ENCODE measurements at regions not wholly inside any gene's neighbourhood (a gene's known extent, or its start where the extent isn't known, plus 50 kb on each side); places are given as distances from the start of the nearest gene placed in this dataset.
"Not testable (repeated sequence)": the region's sequence is repeated elsewhere in the genome, so short reads cannot be mapped to it uniquely, and the experiment has no call there.

DNA sequence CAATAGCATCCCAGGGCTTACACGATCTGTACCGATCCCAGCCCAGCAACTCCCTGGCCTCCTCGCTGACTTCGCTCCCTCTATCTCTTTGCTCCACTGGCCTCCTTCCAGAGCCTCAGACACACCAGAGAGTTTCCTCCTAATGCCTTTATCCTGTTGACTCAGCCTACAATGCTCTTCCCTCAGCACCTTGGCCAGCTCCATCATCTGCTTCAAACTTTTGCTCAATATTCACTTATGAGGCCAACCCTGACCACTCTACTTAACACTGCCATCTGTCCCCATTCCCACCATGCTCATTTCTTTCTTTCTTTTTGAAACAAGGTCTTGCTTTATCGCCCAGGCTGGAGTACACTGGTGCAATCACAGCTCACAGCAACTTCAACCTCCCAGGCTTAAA lies 180.9 kb downstream of the CEP170 start:
- DNase-seq (ENCODE audit: low spot score) = not testable (repeated sequence)

DNA sequence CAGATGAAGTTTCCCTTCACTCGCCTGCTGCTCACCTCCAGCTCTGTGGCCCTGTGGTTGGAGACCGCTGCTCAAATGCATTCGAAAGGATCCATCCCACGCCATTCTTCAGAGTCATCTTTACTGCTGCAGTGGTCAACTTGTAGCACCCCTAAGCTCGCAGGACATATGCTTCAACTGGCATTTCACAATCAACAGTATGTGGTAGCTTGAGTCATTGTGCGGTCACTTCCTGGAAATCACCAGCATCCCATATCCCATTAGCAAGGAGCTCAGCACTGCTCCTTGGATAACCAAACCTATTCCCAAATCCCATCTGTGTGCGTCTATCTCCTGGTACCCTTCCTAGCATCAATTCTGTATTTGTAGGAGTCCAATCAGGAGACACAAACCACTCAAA lies 188.0 kb downstream of the CEP170 start:
- not testable (repeated sequence) for DNase-seq (ENCODE audit: low spot score)

DNA sequence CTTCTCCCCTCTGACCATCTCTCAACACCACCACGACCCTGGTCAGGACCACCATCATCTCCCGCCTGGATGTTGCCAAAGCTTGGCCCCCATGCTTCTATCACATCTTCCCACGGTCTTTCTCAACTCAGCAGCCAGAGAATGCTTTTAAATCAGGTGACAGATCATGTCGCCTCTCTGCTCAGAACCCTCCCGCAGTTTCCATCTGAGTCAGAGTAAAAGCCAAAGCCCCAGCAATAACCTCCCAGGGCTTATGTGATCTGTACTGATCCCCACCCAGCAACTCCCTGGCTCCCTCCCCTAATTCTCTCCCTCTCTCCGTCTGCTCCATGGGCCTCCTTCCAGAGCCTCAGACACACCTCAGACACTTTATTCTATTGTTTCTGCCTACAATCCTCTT lies 193.1 kb downstream of the CEP170 start:
- DNase-seq (ENCODE audit: low spot score) = not testable (repeated sequence)

DNA sequence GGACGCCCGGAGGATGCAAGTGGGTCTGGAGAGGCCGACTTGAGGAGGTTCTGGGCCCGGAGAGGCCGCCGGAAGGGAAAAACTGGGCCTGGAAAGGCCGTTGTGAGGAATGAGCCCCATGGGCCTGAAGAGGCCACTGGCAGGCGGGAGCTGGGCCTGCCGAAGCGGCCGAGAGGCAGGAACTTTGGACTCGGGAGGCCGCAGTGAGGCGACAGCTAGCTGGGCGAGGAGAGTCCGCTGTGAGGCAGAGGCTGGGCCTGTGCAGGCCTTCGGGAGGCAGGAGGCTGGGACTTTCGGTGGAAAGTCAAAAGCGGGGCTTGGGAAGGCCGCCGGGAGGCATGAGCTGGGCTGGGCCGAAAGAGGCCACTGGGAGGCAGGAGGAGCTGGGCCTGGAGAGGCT lies 199.6 kb downstream of the CEP170 start:
- not testable (repeated sequence) for DNase-seq (ENCODE audit: low spot score)

DNA sequence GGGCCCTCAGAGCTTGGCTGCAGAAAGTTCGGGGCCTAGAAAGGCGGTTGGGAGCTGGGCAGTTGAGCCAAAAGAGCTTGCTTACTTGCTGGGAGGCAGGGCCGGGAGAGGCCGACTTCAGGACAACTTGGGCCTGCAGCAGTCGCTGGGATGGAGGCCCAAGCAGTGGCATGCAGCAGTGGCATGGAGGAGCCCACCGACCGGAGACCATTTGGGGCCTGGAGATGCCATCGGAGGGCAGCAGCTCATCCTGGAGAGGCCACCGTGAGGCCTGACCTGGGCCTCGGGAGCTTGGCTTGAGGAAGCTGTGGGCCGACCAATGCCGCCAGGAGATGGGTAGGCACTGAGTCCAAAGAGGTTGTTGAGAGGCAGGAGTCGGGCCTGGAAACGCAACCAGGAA lies 200.0 kb downstream of the CEP170 start:
- not testable (repeated sequence) for DNase-seq (ENCODE audit: low spot score)

DNA sequence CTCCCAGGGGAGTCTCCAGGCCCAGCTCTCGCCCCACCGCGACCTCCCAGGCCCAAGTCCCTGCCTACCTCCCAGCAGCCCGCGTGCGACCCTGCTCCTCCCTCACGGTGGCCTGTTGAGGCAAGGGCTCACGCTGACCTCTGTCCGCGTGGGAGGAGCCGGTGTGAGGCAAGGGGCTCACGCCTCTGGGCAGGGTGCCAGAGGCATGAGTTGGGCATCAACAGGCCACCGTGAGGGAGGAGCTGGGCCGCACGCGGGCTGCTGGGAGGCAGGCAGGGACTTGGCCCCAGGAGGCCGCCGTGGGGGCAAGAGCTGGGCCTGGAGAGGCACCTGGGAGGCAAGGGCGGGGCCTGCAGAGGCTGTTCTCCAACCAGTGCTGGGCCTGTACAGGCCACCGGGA lies 200.4 kb downstream of the CEP170 start:
- not testable (repeated sequence) for DNase-seq (ENCODE audit: low spot score)

DNA sequence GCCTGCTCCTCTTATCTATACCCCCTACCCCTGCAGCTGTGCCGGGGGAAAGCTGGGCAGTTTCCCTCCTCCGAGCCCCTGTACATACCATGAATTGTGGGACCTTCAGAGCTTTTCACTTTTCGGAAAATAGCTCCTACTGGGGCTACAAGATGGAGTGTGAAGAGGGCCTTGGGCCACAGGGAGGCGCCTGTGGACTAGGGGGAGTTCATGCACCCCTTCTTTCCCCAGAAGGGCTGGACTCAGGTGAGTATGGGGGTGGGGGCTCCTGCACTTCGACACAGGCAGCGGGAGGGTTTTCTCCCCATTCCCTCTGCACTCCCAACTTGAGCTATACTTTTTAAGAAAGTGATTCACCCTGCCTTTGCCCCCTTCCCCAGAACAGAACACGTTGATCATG lies 202.0 kb downstream of the CEP170 start:
- not testable (repeated sequence) for DNase-seq (ENCODE audit: low spot score)

DNA sequence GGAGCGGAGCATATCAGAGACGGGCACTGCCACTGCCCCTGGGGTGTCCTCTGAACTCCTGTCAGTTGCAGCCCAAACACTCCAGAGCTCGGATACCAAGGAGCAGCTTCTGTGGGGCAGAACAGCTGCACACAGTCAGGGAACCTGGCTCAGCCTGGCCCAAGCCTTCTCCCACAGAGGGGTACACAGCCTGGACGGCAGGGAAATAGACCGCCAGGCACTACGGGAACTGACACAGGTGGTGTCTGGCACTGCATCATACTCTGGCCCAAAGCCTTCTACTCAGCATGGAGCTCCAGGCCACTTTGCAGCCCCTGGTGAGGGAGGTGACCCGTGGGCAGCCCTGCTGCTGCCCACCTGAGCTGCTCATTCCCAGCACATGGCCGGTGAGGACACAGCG lies 204.5 kb downstream of the CEP170 start:
- not testable (repeated sequence) for DNase-seq (ENCODE audit: low spot score)

DNA sequence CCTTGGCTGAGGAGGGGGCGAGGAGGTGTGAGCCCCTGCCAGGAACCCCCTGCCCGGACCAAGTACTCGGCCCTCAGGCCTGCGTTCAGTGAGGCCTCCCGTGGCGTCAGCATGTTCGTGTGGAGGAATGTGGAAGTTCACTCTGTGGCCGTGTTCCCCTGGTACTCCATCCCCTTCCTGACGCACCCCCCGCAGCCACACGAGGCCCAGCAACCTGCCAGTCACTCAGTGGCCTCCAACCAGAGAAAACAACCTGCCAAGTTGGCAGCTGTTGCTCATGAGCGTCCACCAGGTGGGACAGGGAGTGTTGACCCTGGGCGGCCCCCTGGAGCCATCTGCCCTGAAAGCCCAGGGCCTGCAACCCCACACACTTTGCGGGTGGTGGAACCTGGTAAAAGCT lies 205.4 kb downstream of the CEP170 start:
- DNase-seq (ENCODE audit: low spot score) = not testable (repeated sequence)

DNA sequence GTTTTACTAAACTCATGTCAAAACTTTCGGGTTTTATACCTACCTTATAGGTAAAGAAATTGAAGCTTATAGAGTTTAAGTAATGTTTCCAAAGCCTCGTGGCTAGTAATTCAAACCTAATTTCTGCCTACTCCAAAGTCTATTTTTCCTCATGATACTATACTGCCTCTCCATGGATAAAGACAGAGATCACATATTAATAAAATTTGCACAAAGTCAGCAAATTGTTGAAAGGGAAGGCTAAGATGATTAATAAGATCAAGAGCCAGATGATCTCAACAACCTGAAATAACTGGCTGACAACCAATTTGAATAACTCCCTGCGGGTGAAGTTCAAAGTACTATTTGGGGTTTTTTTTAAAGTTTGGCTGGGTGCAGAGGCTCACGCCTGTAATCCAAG lies 233.7 kb downstream of the CEP170 start:
- not testable (repeated sequence) for DNase-seq (ENCODE audit: low spot score)

DNA sequence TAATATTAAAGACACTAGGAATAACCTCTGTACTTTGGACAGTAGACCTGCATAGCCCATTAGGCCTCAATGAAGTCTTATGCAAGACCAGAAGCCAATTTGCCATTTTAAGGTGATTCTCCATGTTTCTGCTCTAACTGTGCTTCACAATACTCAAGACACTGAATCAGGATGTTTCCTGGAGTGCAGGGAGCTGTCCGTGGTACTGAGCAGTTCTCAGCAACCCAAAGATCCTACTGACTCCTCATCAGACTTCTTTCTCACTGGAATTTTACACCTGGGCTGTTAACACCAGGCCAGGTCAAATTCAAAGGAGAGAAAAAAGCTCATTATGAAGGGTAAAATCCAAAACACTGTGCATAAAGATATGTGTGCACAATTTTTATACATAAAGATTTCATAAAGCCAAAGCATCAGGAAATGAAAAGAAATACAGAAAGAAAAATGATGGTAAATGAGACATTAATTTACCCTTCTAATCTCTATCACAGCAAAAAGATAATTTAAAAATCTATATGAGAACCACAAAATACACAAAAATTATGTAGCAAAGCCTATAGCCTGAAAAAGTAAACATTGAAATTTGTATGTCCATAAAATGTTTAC lies 235.9 kb downstream of the CEP170 start:
- not testable (repeated sequence) for DNase-seq (ENCODE audit: low spot score)

DNA sequence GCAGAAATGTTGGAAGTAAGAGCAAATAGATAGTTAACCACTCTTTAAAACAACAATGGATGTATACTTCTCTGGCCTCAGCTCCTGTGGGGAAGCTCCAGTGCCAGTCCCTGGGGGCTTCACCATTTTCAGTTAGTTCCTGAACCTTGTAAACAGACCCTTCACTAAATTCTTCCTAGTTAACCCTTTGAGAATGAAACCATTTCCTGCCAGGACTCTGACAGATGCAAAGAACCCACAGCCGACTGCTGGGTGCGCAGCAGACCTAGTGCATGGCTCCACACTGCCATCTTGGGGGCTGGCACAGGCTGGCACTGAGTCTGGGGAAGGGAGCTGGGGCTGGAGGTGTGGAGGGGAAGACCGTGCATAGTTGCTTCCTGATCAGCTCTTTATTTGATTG lies 244.4 kb downstream of the CEP170 start:
- DNase-seq (ENCODE audit: low spot score) = not testable (repeated sequence)

DNA sequence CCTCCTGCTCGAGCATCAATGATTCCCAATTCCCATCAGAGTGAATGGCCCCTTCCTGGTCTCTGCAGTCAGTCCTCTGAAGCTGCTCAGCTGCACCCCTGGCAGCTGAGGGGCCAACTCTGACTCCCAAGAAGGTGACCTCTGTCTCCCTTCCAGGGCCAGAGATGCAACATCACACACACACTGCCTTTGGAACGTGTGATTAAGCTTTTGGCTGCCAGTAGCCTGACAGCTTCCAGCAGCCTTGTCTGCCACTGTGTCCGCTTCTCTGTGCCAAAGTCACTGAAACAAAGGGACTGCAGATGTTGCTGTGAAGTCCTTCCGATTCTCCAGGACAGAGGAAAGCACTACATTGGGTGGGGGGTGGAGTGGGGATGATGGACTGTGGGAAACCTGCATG lies 254.1 kb downstream of the CEP170 start:
- DNase-seq (ENCODE audit: low spot score) = not testable (repeated sequence)

DNA sequence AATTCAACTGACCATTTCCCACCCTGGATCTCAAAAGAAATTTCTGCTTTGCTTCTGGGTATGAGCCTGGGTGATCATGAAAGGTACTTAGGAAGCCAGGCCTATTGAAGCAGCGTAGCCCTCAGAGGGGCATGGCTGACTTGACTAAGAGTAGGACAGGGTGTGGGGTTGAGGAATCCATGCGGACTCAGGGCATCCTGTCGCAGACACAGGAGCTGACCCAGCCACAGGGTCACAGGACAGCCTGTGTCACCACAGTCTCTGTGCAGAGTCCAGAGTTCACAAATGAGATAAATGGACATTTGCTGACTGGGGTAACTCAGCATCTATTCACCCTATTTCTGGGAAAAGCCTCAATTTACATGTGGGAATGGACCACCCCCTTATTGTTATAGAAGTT lies 262.3 kb downstream of the CEP170 start:
- DNase-seq (ENCODE audit: low spot score) = not testable (repeated sequence)

DNA sequence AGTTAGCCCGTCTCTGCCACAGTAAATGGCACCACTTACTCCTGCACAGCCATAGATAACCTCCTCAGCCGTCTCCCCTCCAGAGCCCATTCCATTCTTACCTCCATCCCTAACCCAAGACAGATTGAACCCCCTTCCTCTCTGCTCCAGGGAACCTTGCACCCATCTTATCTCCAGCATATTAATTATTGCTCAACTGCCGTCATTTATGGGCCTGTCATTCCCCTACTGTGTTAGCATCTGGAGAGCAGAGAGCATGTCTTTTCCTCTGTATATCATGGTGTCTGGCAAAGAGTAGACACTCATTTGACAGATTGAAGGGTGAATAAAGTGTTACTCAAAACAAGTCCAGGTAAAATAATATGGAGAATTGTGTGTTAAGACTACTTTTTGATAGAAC lies 270.0 kb downstream of the CEP170 start:
- not testable (repeated sequence) for DNase-seq (ENCODE audit: low spot score)

DNA sequence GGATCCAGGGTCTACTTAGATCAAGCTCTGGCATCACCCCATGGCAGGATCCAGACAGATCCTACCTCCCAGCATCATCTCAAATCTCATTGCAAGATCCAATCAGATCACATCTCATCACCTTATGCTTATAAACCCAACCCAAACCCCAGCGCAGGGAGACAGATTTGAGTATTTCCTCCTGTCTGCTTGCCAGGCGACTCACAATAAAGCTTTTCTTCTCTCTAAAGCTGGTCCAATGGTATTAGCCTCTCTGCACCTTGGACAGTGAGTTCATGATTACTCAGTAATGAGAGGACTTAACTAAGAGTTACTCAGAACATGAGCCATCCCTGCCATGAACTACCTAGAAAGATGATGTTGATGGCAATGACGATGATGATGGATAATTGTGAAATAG lies 281.7 kb downstream of the CEP170 start:
- DNase-seq (ENCODE audit: low spot score) = not testable (repeated sequence)

DNA sequence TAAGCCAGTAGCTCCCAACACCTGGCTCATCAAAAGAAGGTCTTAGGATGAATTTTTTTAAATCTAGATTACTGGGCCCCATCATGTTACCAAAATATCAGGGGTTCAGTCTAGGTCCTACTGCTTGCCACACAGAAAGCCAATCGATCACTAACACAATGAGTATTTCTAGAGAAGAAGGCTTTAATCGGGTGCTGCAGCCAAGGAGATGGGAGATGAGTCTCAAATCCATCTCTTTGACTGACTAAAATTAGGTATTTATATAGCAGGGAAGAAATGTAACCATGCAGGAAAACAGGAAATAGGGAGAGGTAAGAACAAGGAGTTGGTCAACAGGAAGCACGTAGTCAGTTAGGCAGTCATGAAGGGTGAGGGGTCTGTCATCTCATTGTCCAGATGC lies 288.2 kb downstream of the CEP170 start:
- no peak for DNase-seq (ENCODE audit: low spot score)

DNA sequence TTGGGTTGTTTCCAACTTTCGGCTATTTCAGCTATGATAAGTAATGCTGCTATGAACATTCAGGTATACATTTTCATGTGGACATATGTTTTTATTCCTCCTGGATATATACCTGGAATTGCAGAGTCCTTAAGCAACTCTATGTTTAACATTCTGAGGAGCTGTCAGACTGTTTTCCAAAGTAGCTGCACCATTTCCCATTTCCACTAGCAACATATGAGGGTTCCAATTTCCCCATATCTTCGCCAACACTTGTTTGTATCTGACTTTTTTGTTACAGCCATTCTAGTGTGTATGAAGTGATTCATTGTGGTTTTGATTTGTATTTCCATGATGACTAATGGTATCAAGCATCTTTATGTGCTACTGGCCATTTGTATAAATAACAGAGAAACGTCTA lies 295.7 kb downstream of the CEP170 start:
- not testable (repeated sequence) for DNase-seq (ENCODE audit: low spot score)

DNA sequence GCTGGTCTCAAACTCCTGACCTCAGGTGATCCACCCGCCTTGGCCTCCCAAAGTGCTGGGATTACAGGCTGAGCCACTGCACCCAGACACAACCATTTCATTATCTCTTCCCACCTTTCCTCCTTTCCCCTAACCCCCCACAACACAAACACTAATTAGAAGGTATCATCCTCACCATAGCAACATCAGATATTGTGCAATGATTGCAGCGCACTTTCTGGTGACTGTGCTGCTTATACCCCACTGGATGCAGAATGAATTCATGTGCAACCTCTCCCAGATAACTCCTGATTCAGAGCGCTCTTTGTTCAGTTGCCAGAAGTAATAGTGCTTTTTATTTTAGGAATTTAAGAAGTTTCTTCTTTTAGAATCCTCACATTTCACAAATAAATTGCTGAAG lies 300.1 kb downstream of the CEP170 start:
- DNase-seq (ENCODE audit: low spot score) = not testable (repeated sequence)

DNA sequence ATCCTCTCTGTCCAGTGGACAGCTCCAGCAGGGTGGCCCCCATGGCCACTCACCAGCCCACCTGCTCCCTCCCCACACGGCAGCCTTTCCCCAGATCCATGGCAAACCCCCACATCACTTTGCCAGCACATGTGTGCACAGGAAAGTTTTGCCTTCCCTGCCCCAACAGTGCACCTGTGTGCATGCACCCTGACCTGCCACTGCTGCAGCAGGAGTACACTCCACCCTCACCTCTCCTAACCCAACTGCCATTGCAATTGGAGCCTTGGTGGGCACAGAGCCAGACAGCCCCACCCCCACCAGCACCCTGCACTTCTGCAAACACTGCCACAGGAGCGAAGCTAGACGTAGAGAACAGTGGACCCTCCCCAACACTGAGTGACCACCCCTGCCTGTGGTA lies 308.9 kb downstream of the CEP170 start:
- no peak for DNase-seq (ENCODE audit: low spot score)

DNA sequence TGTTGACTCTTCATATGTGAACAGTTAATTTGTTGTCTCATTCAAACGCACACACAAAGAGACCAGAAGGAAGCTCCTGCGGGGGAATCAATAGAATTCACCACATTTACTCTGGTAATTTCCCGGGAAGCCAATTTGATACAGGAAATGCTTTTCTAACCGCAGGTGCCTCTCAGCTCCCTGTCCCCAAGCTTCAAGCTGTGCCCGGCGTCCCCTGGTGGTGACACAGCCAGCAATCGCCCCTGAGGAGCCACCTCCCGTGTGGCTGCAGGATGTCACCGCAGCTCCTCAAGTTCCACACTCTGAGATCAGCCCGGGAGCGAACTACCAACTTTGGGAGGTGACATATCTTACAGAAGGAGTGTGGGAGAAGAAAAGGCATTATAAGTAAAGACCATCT lies 318.4 kb downstream of the CEP170 start:
- DNase-seq (ENCODE audit: low spot score) = peak; percentile 6

DNA sequence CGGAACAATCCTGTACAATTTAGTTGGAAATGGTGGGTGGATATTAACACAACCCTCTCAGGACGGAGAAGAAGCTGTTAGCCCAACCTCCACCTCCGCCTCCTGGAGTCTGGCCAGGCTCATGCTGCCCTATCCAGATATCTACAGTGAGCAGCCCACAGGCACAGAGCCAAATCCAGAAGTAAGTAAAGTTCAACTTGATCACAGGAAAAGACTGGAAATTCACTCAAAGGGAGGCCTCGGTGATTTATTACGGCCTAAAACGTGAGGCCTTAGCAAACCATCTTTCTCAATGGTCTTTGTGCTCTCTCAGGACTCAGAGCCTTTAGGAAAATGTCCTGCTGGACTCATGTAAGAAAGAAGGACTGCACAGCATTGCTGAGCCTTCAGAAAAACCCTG lies 330.4 kb downstream of the CEP170 start:
- DNase-seq (ENCODE audit: low spot score) = not testable (repeated sequence)

DNA sequence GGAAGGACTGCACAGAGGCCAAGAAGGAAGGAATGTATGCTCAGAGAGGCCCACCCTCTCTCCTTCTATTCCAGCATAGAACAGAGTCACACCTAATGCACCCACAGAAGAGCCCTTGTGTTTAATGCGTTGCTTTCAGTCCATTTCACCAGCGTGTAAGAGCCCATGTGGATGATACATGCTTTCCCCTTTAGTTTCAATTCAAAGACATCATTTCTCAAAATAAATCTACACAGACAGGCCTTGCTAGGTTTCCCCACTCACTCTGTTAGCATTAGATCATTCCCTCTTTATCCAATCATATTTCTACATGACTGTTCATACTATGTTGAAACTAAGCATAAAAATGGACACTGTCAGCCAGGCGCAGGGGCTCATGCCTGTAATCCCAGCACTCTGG lies 331.5 kb downstream of the CEP170 start:
- DNase-seq (ENCODE audit: low spot score) = not testable (repeated sequence)

DNA sequence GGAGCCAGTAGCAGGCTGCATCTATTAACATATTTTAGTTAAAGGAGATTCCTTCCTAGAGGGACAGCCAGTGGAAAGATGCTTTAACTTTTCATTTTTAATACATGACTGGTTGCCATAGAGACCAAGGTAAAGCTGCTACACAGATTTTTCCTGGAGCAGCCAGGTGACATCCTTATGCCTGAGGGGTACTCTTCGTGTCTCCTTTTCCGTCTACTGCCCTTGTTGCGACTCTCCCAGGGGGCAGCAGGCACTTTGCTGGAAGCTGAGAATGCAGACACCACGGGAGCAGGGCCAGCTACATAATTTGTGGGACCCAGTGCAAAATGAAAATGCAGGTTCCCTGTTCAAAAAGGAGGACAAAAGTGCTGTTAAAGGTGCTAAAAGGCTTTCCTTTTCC lies 340.4 kb downstream of the CEP170 start:
- DNase-seq (ENCODE audit: low spot score) = not testable (repeated sequence)
